ENCODE measurements at regions not wholly inside any gene's neighbourhood (a gene's known extent, or its start where the extent isn't known, plus 50 kb on each side); places are given as distances from the start of the nearest gene placed in this dataset.

GRCh38 chr2:180660881-180661685 lies 319.3 kb upstream of the UBE2E3 start:
- DNase-seq (ENCODE audit: low read depth) = no peak

- no peak for DNase-seq (ENCODE audit: low read depth)
These were observed 320.2 kb upstream of the UBE2E3 start for GRCh38 chr2:180660207-180660606.

GRCh38 chr2:180657054-180657453 lies 323.4 kb upstream of the UBE2E3 start:
- DNase-seq (ENCODE audit: low read depth) = peak; percentile 67

GRCh38 chr2:180656455-180656847 lies 324.0 kb upstream of the UBE2E3 start:
- peak; percentile 64 for DNase-seq (ENCODE audit: low read depth)

DNA sequence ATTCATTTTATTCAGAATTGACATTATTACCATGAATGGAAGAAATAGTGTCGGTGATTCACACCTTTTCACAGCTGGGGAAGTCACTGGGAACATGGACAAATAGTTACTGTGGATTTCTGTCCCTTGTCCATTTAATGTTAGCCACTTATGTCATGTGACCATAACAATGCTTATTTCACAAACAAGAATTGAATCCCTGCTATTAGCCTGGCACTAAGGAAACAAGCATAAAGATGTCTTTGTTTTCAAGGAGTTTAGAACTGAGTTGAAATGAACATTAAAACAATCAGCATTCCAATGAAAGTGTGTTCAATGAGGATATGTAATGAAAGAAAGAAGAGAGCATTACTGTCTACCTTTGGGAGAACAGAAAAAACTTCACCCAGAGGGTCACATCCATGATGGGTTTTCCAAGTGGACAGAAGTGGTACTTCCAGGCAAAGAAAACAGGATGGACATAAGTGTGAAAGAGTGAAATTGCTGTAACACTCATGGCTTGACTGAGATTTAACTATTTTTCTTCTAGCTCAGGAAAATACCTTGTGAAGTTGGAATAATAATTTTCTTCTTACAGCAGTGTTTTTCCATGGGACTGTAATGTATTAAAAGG lies 324.5 kb upstream of the UBE2E3 start:
- no peak for DNase-seq (ENCODE audit: low read depth)

DNA sequence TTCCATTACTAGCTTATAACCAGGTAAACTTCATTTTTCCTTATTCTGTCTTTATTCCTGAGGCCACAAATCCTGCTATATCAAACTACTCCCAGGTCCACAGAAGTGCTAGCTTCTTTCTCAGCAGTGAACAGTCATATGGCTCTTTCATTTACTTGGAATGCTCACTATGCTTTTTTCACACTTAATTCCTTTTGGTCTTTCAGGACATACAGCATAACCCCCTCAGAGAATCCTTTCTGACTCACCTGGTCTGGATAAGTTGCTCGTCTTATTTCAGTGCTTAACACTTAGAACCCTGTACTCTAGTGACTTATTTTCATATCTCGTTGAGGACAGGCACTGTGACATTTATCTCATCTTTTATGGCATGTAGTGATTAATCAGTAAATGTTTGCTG lies 325.0 kb upstream of the UBE2E3 start:
- DNase-seq (ENCODE audit: low read depth) = no peak

- no peak for DNase-seq (ENCODE audit: low read depth)
These were observed 326.9 kb upstream of the UBE2E3 start for GRCh38 chr2:180653481-180653880.

GRCh38 chr2:180652794-180653193 lies 327.6 kb upstream of the UBE2E3 start:
- no peak for DNase-seq (ENCODE audit: low read depth)

DNA sequence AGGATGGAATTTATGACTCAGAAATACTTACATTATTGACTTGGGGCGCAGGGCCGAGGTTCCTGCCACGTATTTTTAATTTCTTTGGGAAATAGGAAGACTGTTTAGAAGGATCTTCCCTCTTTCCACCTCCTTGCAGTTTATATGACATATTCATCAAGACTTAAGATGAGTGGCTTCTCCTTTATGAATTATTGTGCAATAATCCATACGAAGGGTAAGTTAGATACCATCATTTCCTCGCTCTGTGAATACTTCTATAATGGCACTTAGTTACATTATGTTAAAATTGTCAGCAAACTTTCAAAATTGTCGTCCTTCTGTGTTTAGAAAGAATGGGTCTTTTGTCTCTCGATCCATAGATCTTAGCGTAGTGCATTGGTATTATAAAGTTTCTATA lies 328.8 kb upstream of the UBE2E3 start:
- DNase-seq (ENCODE audit: low read depth) = no peak

DNA sequence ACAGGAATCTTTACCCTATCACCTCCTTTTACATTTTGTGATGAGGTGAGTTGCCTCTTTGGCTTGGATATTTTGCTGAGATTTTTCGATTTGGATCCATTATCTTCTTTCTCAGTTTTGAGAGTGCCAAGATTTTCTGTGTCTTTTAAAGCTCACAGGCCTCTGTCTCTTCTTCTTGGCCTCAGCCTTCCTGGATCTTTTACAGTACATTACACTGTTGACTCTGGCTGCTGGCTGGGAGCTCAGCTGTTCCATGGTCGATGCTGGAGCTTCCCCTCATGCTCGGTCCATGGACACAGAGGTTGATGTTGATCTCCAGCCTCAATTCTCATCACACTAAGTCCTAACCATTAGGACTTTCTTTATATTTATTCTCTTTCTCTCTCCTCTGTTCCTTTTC lies 332.8 kb upstream of the UBE2E3 start:
- DNase-seq (ENCODE audit: low read depth) = no peak

GRCh38 chr2:180647221-180647620 lies 333.2 kb upstream of the UBE2E3 start:
- DNase-seq (ENCODE audit: low read depth) = no peak

- no peak for DNase-seq (ENCODE audit: low read depth)
These were observed 333.6 kb upstream of the UBE2E3 start for GRCh38 chr2:180646756-180647155.

- DNase-seq (ENCODE audit: low read depth) = peak; percentile 28
These were observed 335.7 kb upstream of the UBE2E3 start for GRCh38 chr2:180644709-180645108.

DNA sequence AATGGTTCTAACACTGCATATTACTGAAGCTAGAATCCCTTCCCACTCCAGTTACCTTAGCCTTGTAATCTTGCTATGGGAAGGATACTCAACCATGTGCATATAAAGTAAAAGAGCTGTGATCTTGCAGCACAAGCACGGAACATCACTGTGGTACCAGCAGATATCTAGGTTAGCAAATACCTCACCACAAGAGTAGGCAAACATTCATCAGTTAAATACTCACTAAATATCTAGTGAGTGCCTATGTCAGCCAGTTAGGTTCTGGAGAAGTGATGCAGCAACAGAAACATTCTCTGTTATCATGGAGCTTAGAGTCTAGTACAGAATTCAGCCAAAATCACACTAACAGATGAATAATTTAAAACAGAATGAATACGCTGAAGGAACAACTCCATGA lies 349.6 kb upstream of the UBE2E3 start:
- DNase-seq (ENCODE audit: low read depth) = no peak

DNA sequence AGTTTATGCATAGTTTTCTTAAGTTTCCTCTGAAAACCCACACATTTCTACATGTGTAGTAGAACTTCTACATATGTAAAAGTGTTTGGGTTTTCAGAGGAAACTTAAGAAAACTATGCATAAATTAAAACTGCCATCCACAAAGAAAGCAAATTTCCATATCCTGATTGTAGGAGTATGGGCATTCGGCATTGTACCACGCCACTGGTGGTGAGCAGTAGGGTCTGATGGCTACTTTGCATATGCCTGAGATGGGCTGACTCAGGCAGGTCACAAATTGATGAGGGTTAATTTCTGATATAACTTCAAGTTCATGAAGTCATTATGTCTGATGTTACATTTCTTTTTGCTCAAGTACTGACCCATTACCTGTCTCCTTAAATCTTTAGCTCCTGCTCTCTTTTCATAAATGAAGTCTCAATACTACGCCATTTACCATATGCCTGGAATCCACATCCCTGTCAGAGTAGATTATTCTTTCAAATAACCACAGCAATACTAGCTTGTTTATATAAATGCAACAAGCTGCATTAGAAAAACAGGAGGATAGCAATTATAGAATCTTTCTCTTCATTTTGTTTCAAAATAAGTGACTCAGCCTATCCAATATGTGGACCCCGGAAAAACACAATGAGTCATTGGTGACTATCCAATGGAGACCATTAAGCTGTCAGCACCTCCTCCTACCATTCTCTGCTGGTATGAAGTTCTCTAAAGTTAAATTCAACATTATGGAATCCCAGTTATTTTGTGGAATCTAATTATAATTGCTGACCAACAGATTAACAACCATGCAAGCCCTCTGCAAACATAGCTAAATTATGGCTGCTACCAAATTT lies 355.2 kb upstream of the UBE2E3 start:
- peak; percentile 69 for DNase-seq (ENCODE audit: low read depth)

- DNase-seq (ENCODE audit: low read depth) = peak; percentile 36
These were observed 358.2 kb upstream of the UBE2E3 start for GRCh38 chr2:180621941-180622918.

DNA sequence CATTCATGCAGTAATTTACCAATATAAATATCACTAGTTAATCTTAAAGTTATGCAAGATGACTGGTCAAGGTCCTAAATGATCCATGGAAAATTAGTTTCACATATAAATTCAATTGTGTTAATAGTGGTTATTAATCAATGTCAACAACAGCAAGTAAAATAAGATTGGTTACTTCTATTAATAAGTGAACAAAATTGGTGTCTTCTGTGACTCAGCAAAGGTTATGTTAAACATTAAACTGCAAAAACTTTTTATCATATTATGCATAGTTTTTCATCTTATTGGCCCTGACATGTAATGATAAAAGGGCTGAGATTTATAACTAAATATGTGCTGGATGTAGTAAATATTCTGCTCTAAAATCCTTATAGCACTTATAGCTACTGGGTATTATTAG lies 359.0 kb upstream of the UBE2E3 start:
- no peak for DNase-seq (ENCODE audit: low read depth)

DNA sequence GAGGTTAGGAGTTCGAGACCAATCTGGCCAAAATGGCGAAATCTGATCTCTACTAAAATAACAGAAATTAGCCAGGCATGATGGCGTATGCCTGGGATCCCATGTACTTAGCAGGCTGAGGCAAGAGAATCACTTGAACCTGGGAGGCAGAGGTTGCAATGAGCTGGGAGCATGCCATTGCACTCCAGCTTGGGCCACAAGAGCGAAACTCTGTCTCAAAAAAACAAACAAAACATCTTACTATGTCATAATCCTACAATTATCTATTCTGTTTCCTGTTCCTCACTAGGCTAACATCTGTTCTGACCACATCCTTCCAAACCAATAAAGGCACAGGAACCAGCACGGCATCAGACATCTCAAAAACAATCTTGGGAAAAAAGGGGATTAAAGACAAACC lies 361.8 kb upstream of the UBE2E3 start:
- DNase-seq (ENCODE audit: low read depth) = peak; percentile 58

- DNase-seq (ENCODE audit: low read depth) = no peak
These were observed 365.6 kb upstream of the UBE2E3 start for GRCh38 chr2:180614776-180615175.

DNA sequence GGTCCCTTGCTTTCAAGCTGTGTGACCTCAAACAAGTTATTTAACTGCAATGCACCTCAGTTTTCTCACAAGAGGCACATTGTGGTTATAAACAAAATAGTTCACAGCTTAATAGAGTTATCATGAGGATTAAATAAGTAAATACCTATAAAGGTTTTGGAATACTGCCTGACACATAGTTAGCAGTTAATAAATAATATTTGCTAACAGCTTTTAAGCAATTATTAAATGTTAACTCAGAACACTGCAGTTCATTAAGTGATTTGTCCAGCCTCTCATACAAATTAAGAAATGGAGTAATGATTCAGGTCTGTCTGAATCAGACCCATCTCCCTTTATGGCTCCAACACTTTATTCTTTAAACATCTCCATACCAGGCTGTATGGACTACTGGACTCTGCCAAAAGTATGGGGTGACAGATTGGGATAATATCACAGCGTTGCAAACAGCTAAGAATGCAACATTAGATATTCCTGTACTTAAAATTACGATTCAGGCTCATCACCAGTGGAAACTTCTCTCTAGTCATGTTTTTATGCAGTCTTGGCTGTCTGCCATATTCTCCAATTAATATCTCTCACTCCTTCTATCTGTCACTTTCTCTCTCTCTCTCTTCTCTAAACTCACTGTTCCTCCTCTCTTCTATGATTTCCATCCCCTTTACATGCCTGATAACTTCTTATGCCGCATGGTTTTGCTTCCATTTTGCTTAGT lies 370.6 kb upstream of the UBE2E3 start:
- DNase-seq (ENCODE audit: low read depth) = no peak

DNA sequence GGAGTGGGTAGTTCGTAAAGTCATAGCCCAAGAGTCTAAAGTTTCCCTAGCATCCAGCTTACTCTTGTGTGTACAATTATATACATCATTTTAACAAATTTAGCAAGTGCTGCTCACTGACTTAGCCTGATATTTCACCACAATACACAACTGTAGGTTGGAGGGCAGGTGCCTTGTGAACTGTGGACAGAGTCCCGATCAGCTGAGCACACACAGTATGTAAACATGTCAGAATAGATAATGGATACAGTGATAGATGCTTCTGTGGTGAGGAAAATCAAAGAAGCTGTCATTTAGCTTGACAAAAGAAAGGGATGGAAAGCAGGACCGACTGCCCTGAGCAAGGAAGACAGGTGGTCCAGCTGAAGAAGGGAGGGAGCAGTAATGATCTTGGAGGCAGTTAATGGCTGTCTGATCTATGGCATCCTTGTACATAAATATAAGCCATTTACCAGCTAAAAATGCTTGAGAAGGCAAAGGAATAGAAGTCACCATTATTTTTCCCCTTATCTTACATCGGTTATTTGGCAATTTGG lies 372.8 kb upstream of the UBE2E3 start:
- no peak for DNase-seq (ENCODE audit: low read depth)
